SU-DHL-6 (cell line): ENCODE measurements at regions not wholly inside any gene's neighbourhood (a gene's known extent, or its start where the extent isn't known, plus 50 kb on each side); places are given as distances from the start of the nearest gene placed in this dataset.

ENCODE experiments used
- H2AFZ ChIP-seq: fragments of 200-600 bp; sonication (generic); 2 replicates; pipeline ENCODE4 v1.6.1; 2014; ENCODE audit warnings: low read depth, mild to moderate bottlenecking, moderate library complexity, mixed read lengths, antibody characterized with exemption, low read length; ENCODE audit not compliant: severe bottlenecking
- H3F3A ChIP-seq: fragments of 200-600 bp; shearing (Covaris generic); 2 replicates; pipeline ENCODE4 v1.6.0; 2016; ENCODE audit warnings: antibody characterized with exemption, mild to moderate bottlenecking; ENCODE audit not compliant: insufficient read depth
- H3K27ac ChIP-seq: fragments of 200-600 bp; sonication (generic); 2 replicates; pipeline ENCODE4 v1.5.1; 2016; ENCODE audit warnings: low read depth, mild to moderate bottlenecking, low read length, moderate library complexity, mixed read lengths
- H3K27me3 ChIP-seq: fragments of 200-600 bp; sonication (generic), shearing (Covaris generic); 2 replicates; pipeline ENCODE4 v1.6.0; 2014; ENCODE audit warnings: mild to moderate bottlenecking, low read length
- H3K36me3 ChIP-seq: fragments of 200-600 bp; sonication (generic); 2 replicates; pipeline ENCODE4 v1.6.1; 2014; ENCODE audit warnings: mild to moderate bottlenecking, low read length, mixed read lengths
- H3K4me2 ChIP-seq: fragments of 300-600, 200-600 bp; shearing (Covaris generic), sonication (generic); 2 replicates; pipeline ENCODE4 v1.6.0; 2014; ENCODE audit warnings: low read length, low read depth, mild to moderate bottlenecking; ENCODE audit not compliant: poor library complexity, severe bottlenecking
- H3K4me3 ChIP-seq: fragments of 200-600 bp; sonication (generic); 2 replicates; pipeline ENCODE4 v1.5.1; 2014; ENCODE audit warnings: antibody characterized with exemption, low read length, mild to moderate bottlenecking, mixed read lengths; ENCODE audit not compliant: insufficient read depth, poor library complexity, severe bottlenecking
- H3K79me2 ChIP-seq: fragments of 200-600 bp; sonication (generic); 2 replicates; pipeline ENCODE4 v1.6.1; 2014; ENCODE audit warnings: mild to moderate bottlenecking, low read length, moderate library complexity; ENCODE audit not compliant: insufficient read depth
- H3K9ac ChIP-seq: fragments of 200-600 bp; sonication (generic); 2 replicates; pipeline ENCODE4 v1.7.0; 2014; ENCODE audit warnings: mild to moderate bottlenecking, low read length
- H3K9me2 ChIP-seq: fragments of 200-600 bp; sonication (generic); replicated peaks from 2 replicates; pipeline ENCODE4 v1.6.1; 2014; ENCODE audit warnings: low read length; ENCODE audit not compliant: insufficient read depth
- H3K9me3 ChIP-seq: fragments of 200-600 bp; sonication (generic); 2 replicates; pipeline ENCODE4 v1.6.1; 2014; ENCODE audit warnings: low read length, mixed read lengths; ENCODE audit not compliant: insufficient read depth
- H4K20me1 ChIP-seq: fragments of 200-600 bp; sonication (generic); 2 replicates; pipeline ENCODE4 v1.6.1; 2014; ENCODE audit warnings: low read depth, mild to moderate bottlenecking, antibody characterized with exemption, low read length, moderate library complexity, mixed read lengths
- CTCF ChIP-seq: fragments of 200-600 bp; sonication (generic); IDR thresholded peaks from one replicate; pipeline ENCODE4 v1.5.1; 2017; ENCODE audit warnings: antibody characterized with exemption, mild to moderate bottlenecking, low read length, moderate library complexity; ENCODE audit not compliant: insufficient read depth, poor library complexity, severe bottlenecking
- EZH2phosphoT487 ChIP-seq: fragments of 200-600 bp; sonication (generic), shearing (Covaris generic); conservative IDR thresholded peaks from 2 replicates; pipeline ENCODE4 v1.6.1; 2018; ENCODE audit warnings: mild to moderate bottlenecking, antibody characterized with exemption, low read length, moderate library complexity, mixed read lengths

- Histone ChIP-seq H3K36me3 (no peaks in the 10 kb centered on the region), H4K20me1 (no peaks in the 10 kb centered on the region), H3K27ac (no peak overlapping the region), H3K4me2 (no peak overlapping the region), H3K27me3 (no peaks in the 10 kb centered on the region), H3K4me3 (no peak overlapping the region), H3K9me2 (no peaks in the 10 kb centered on the region), H3K79me2 (no peaks in the 10 kb centered on the region), H2AFZ (no peak overlapping the region), H3F3A (no peaks in the 10 kb centered on the region), H3K9ac (no peak overlapping the region), H3K9me3 (peaks cover 17% of the 10 kb centered on the region; the same call in 1 of the 2 replicates)
- TF ChIP-seq EZH2phosphoT487 = no peak
- no peak for TF ChIP-seq CTCF
Measured at GRCh38 chr12:69136931-69137613, 102.3 kb upstream of the CPSF6 start.

GRCh38 chr12:69141074-69141473 lies 98.3 kb upstream of the CPSF6 start:
- Histone ChIP-seq H3K27me3 (no peaks in the 10 kb centered on the region), H3K36me3 (no peaks in the 10 kb centered on the region), H3K79me2 (no peaks in the 10 kb centered on the region), H3K9ac (no peak overlapping the region), H3K4me2 (no peak overlapping the region), H3F3A (no peaks in the 10 kb centered on the region), H3K27ac (no peak overlapping the region), H3K9me3 (peaks cover 17% of the 10 kb centered on the region; the same call in 1 of the 2 replicates), H3K4me3 (no peak overlapping the region), H2AFZ (no peak overlapping the region), H4K20me1 (no peaks in the 10 kb centered on the region), H3K9me2 (no peaks in the 10 kb centered on the region)
- TF ChIP-seq CTCF = no peak
- no peak for TF ChIP-seq EZH2phosphoT487

DNA sequence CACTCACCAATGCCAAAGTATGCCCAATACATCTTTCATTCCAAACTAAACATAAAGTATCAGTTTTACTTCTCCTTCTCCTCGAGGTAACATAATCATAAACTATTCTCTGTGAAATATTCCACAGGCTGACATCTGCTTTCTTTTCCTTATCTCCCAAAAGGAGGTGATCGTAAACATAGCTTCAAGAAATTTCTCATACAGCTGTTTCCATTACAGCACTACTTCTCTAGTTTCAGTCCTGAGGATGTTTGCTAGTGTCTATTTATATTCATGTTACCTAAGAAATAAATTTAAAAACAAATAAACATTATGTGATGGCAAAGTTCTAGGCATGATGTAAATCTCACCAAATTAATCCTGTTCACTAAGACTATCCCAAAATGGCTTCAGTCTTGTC lies 90.1 kb upstream of the CPSF6 start:
- H4K20me1 ChIP-seq = no peaks in the 10 kb centered on the region
- H3K79me2 ChIP-seq = no peaks in the 10 kb centered on the region
- no peaks in the 10 kb centered on the region for H3F3A ChIP-seq
- no peaks in the 10 kb centered on the region for H3K9me3 ChIP-seq
- H3K27ac ChIP-seq = no peak overlapping the region
- no peaks in the 10 kb centered on the region for H3K36me3 ChIP-seq
- H3K9ac ChIP-seq = no peak overlapping the region
- no peak for TF ChIP-seq CTCF
- no peak for TF ChIP-seq EZH2phosphoT487
- no peaks in the 10 kb centered on the region for H3K9me2 ChIP-seq
- H3K4me2 ChIP-seq = no peak overlapping the region
- no peaks in the 10 kb centered on the region for H3K27me3 ChIP-seq
- no peak overlapping the region for H3K4me3 ChIP-seq
- no peak overlapping the region for H2AFZ ChIP-seq
